Coronary artery (tissue), 2 donors: ENCODE measurements at regions not wholly inside any gene's neighbourhood (a gene's known extent, or its start where the extent isn't known, plus 50 kb on each side); places are given as distances from the start of the nearest gene placed in this dataset.
"Not testable (repeated sequence)": the region's sequence is repeated elsewhere in the genome, so short reads cannot be mapped to it uniquely, and the experiment has no call there.

Experiments
- DNase-seq: peaks from one replicate; pipeline ENCODE4 v3.0.0-alpha.2; 2017; ENCODE audit warnings: low spot score
- H3K27ac ChIP-seq, 2 donors: fragments of 200-600 bp; sonication (generic); one replicate each; pipeline ENCODE4 v1.5.1; 2016 to 2019
- H3K4me3 ChIP-seq: fragments of 200-600 bp; sonication (generic); 2 replicates; pipeline ENCODE4 v1.5.1; 2016; ENCODE audit warnings: mild to moderate bottlenecking, moderate library complexity
- CTCF ChIP-seq: fragments of 200-600 bp; sonication (generic); IDR thresholded peaks from one replicate; pipeline ENCODE4 v1.5.1; 2019; ENCODE audit warnings: antibody characterized with exemption

GRCh38 chr13:81089371-81090157 is 748.6 kb upstream of the SPRY2 start:
- DNase-seq: no peak
- Histone ChIP-seq H3K4me3 (no peak overlapping the region), H3K27ac (no peak overlapping the region)
- TF ChIP-seq CTCF: no peak

- no peak overlapping the region for H3K4me3 ChIP-seq
- no peak overlapping the region for H3K27ac ChIP-seq
- DNase-seq: no peak
- TF ChIP-seq CTCF: no peak
Observed at GRCh38 chr13:81080911-81081454, 740.1 kb upstream of the SPRY2 start.

GRCh38 chr13:81078048-81078447 is 737.1 kb upstream of the SPRY2 start:
- H3K4me3 ChIP-seq: no peak overlapping the region
- DNase-seq: no peak
- H3K27ac ChIP-seq: no peak overlapping the region
- TF ChIP-seq CTCF: no peak

GRCh38 chr13:81069822-81070221 is 728.9 kb upstream of the SPRY2 start:
- not testable (repeated sequence) for DNase-seq, H3K4me3 ChIP-seq, H3K27ac ChIP-seq

GRCh38 chr13:81058916-81059290 is 718.0 kb upstream of the SPRY2 start:
- no peak for DNase-seq
- H3K27ac ChIP-seq: no peak overlapping the region
- no peak for TF ChIP-seq CTCF
- H3K4me3 ChIP-seq: no peak overlapping the region

GRCh38 chr13:81058211-81058915 is 717.4 kb upstream of the SPRY2 start:
- Histone ChIP-seq H3K27ac (no peak overlapping the region), H3K4me3 (no peak overlapping the region)
- no peak for DNase-seq
- no peak for TF ChIP-seq CTCF

- no peak for DNase-seq
- H3K27ac ChIP-seq: no peak overlapping the region
- no peak for TF ChIP-seq CTCF
- no peak overlapping the region for H3K4me3 ChIP-seq
Observed at GRCh38 chr13:81051873-81052272, 710.9 kb upstream of the SPRY2 start.
